ENCODE measurements at regions not wholly inside any gene's neighbourhood (a gene's known extent, or its start where the extent isn't known, plus 50 kb on each side); places are given as distances from the start of the nearest gene placed in this dataset.

DNA sequence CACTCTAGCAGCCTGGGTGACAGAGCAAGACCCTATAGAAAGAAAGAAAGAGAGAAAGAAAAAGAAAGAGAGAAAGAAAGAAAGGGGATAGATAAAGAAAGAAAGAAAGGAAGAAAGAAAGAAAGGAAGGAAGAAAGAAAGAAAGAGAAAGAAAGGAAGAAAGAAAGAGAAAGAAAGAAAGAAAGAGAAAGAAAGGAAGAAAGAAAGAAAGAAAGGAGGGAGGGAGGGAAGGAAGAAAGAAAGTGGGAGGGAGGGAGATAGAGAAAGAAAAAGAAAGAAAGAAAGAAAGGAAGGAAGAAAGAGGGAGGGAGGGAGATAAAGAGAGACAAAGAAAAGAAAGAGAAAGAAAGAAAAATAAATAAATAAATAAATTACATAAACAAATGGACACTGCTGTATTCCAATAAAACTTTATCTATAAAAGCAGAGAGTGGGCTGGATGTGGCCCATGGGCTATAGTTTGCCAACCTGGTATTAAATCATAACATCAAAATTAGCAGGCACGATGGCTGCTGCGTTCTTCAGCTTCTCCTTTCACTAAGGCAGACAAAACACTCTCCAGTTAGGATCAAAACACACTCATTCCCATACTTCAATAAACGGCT is 165.0 kb downstream of the ZNF674 start:
- TF ChIP-seq, protein P1, sequence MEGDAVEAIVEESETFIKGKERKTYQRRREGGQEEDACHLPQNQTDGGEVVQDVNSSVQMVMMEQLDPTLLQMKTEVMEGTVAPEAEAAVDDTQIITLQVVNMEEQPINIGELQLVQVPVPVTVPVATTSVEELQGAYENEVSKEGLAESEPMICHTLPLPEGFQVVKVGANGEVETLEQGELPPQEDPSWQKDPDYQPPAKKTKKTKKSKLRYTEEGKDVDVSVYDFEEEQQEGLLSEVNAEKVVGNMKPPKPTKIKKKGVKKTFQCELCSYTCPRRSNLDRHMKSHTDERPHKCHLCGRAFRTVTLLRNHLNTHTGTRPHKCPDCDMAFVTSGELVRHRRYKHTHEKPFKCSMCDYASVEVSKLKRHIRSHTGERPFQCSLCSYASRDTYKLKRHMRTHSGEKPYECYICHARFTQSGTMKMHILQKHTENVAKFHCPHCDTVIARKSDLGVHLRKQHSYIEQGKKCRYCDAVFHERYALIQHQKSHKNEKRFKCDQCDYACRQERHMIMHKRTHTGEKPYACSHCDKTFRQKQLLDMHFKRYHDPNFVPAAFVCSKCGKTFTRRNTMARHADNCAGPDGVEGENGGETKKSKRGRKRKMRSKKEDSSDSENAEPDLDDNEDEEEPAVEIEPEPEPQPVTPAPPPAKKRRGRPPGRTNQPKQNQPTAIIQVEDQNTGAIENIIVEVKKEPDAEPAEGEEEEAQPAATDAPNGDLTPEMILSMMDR (IDR thresholded peaks at IDR 0.05): no peak
- H3K36me3 ChIP-seq: no peaks in the 10 kb centered on the region
- no peak overlapping the region for H3K4me3 ChIP-seq
- H3K9me3 ChIP-seq: no peaks in the 10 kb centered on the region
- peaks cover 4% of the 10 kb centered on the region for H3K27me3 ChIP-seq
- DNase-seq: no peak
- H3K9ac ChIP-seq (ENCODE audit: low read depth in 2 of 2, low read length in 2 of 2): no peak overlapping the region
- H3K27ac ChIP-seq: no peak overlapping the region
- no peaks in the 10 kb centered on the region for H3K4me1 ChIP-seq
- intact Hi-C loops (cut with DNase I): no loop called here

- Histone ChIP-seq H3K4me3 (no peak overlapping the region), H3K9me3 (no peaks in the 10 kb centered on the region), H3K4me1 (no peaks in the 10 kb centered on the region), H3K36me3 (no peaks in the 10 kb centered on the region), H3K27ac (no peak overlapping the region), H3K9ac (ENCODE audit: low read depth in 2 of 2, low read length in 2 of 2) (no peak overlapping the region), H3K27me3 (peaks cover 4% of the 10 kb centered on the region)
- TF ChIP-seq, protein P1 (IDR thresholded peaks at IDR 0.05): peak; percentile 22
- intact Hi-C loops (cut with DNase I): loop anchor here (10.0 kb wide), 2 partner anchors 572 to 1052 kb away; no protein-coding TSS in a partner anchor
- DNase-seq: peak; percentile 22
Observed at GRCh38 chrX:46376246-46376885, 168.9 kb downstream of the ZNF674 start.

GRCh38 chrX:46375831-46376230 is 169.4 kb downstream of the ZNF674 start:
- intact Hi-C loops (cut with DNase I): loop anchor here (10.0 kb wide), 2 partner anchors 571 to 1051 kb away; no protein-coding TSS in a partner anchor
- H3K27ac ChIP-seq: no peak overlapping the region
- DNase-seq: no peak
- no peaks in the 10 kb centered on the region for H3K36me3 ChIP-seq
- H3K9ac ChIP-seq (ENCODE audit: low read depth in 2 of 2, low read length in 2 of 2): no peak overlapping the region
- H3K9me3 ChIP-seq: no peaks in the 10 kb centered on the region
- H3K4me3 ChIP-seq: no peak overlapping the region
- peaks cover 4% of the 10 kb centered on the region for H3K27me3 ChIP-seq
- TF ChIP-seq, protein P1 (IDR thresholded peaks at IDR 0.05): no peak
- no peaks in the 10 kb centered on the region for H3K4me1 ChIP-seq

DNA sequence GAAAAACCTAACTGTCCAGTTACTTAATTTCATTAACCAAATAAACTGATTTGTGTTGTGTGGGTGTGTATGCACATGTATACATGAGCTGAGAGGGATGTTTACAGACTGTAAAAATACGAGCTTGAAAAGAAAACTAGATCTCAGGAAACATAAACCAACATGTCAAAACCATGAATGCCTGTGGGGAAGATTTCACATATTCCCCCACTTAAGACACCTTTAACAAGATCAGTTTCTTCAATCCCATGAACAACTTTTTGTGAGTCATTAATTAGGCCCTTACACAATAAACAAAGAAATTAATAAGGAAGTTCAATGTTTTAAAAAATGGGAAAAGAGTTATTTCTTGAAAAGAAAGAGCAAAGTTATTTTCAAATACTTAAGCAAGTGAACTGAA is 170.8 kb downstream of the ZNF674 start:
- Histone ChIP-seq H3K4me3 (no peak overlapping the region), H3K4me1 (no peaks in the 10 kb centered on the region), H3K9me3 (no peaks in the 10 kb centered on the region), H3K36me3 (no peaks in the 10 kb centered on the region), H3K27ac (no peak overlapping the region), H3K27me3 (peaks cover 4% of the 10 kb centered on the region), H3K9ac (ENCODE audit: low read depth in 2 of 2, low read length in 2 of 2) (no peak overlapping the region)
- no peak for DNase-seq
- TF ChIP-seq, protein P1 (IDR thresholded peaks at IDR 0.05): no peak
- intact Hi-C loops (cut with DNase I): loop anchor here (10.0 kb wide), 2 partner anchors 570 to 1050 kb away; no protein-coding TSS in a partner anchor

DNA sequence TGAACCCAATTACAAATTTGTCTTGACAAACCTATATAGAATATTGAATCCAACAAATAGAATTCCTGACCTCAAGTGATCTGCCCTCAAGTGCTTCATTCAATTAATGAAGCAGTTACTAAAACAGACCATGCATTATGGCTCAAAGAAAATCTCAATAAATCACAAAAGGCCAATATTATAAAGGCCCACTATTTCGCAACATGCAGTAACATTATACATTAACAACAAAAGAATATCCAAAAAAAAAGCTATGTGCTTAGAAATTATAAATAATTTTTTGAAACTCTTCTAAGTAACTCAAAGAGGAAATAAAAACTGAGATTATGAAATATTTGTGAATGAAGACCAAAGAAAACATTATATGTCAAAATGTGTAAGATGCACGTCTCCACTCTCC is 177.7 kb downstream of the ZNF674 start:
- no peak overlapping the region for H3K4me3 ChIP-seq
- no peaks in the 10 kb centered on the region for H3K36me3 ChIP-seq
- intact Hi-C loops (cut with DNase I): no loop called here
- H3K4me1 ChIP-seq: no peaks in the 10 kb centered on the region
- DNase-seq: no peak
- H3K9me3 ChIP-seq: no peaks in the 10 kb centered on the region
- TF ChIP-seq, protein P1 (IDR thresholded peaks at IDR 0.05): no peak
- H3K27ac ChIP-seq: no peak overlapping the region
- H3K27me3 ChIP-seq: no peaks in the 10 kb centered on the region
- H3K9ac ChIP-seq (ENCODE audit: low read depth in 2 of 2, low read length in 2 of 2): no peak overlapping the region

Data from colonic mucosa (tissue), 4 donors.